GM19468 (cell line): ENCODE measurements at regions not wholly inside any gene's neighbourhood (a gene's known extent, or its start where the extent isn't known, plus 50 kb on each side); places are given as distances from the start of the nearest gene placed in this dataset.

Source experiments
- ATAC-seq: cut with Tn5 transposase; IDR thresholded peaks from one replicate; pipeline ENCODE4 v1.9.1; 2021; ENCODE audit warnings: mild to moderate bottlenecking, moderate library complexity, moderate number of reproducible peaks; ENCODE audit not compliant: unreplicated experiment; ENCODE audit errors: extremely low read depth

DNA sequence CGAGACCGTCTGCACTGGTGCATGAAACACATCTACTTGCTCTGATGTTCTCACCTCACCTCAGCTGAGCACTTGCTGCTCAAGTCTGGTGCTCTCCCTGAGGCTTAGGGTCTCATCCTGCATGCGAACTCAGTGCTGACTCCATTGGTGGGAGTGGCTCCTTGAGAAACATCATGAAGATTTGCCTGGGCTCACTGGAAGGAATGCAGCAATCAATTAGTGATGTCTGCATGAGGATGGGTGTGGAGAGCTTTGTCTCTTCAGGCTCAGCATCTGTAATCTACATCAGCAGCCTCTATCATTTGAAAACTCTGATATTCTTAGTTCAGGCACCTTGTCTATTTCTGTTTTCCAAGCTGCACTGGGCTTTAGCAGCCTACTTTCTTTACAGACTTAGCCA, 204.4 kb downstream of the IRF8 start:
- no peak for ATAC-seq

DNA sequence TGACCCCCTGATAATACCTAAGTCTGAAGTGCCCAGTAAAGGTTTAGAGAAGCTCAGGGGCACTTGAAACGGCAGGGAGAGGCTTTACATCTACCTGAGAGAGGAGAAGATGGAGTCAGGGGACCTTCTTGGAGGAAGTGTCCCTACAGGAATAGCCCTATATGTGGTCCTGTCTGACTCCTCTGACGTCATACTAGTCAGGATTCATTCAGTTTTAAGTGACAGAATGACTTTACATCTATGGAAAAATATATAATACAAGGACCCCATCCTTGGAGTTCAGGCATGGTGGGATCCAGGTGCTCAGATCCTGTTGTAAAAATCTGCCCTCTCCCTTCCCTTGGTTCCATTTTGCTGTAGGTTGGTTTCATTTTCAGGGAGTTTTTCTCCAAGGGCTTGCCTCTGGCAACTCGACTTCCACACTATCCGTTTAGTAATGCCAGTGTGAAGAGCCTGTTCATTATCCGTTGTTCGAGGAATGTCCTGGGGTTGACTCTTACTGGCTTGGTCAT, 205.6 kb downstream of the IRF8 start:
- ATAC-seq, result no peak

DNA sequence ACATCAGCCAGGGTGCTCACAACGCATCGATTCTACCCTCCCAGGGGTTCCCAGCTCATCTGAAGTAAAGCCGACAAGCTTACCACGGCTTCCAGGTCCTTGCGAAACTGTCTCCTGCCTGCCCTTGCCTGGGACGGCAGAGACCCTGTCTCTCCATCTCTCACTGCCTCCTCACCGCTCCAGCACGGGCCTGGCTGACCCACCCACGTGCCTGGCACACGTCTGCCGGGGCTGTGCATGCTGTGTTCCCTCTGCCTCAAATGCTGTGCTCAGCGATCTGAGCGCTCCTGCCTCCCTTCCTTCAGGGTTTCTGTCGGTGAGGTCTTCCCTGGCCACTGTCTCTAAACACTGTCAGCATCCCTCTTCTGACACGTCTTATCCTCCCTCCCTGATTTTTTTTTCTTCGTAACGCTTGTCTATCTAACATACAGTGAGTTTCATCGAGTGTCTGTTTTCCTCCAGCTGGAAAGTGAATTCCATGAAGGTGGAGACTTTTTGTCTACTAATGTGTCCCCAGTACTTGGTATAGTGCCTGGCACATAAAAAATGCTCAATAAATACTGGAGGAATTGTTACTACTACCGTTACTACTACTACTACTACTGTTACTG, 208.4 kb downstream of the IRF8 start:
- no peak for ATAC-seq

DNA sequence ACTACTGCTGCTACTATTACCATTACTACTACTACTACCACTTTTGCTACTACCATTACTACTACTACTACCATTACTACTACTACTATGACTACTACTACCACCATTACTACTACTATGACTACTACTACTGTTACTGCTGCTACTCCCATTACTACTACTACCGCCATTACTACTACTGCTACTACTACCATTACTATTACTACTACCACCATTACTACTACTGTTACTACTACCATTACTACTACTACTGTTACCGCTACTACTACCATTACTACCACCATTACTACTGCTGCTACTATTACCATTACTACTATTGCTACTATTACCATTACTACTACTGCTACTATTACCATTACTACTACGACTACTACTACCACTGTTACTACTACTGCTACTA, 209.1 kb downstream of the IRF8 start:
- ATAC-seq, result no peak

DNA sequence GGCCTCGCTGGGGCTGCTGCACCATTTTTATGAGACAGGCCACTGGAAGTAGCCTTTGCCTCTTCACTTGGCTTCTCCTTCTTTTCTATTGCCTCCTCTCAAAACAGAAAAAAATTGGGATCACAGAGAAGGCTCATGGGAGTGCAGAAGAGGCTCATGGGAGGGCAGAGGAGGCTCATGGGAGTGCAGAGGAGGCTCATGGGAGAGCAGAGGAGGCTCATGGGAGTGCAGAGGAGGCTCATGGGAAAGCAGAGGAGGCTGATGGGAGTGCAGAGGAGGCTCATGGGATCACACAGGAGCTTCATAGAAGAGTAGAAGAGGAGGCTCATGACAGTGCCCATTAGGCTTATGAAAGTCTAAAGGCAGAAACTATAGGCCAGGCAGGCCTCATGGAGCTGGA, 211.2 kb downstream of the IRF8 start:
- no peak for ATAC-seq

DNA sequence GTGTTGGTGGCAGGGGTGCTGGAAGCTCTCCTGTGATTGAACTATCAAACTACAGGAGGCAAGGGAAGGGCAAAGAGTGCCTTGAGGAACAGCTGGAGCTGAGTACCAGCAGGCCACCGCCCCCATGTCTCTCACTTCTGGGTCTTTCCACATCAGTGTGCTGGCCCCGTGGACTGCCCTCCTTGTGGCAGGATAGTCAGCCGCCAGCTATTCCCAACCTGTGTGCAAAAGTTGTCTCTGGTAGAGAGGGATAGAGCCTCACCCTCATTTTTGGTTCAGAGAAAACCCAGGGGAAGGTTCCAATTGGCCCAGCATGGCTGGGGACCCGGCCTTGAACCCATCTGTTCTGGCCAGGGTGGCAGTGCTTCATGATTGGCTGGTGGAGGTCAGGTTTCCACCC, 211.8 kb downstream of the IRF8 start:
- ATAC-seq, result no peak

DNA sequence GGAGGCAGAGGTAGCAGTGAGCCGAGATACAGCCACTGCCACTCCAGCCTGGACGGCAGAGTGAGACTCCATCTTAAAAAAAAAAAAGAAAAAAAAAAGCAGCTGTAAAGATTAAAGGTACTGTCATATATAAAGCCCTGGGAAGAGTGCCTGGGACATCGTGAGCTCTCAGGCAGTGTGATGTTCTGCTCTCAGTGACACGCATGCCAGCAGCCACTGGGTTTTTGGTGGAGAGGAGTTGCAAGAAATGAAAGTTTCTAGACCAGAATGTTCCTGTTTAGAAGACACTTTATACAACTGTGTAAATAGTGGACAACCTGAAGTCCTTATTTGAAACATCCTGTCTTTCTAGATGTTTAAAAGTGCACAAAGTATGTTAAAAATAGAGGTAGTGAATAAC, 213.2 kb downstream of the IRF8 start:
- no peak for ATAC-seq

DNA sequence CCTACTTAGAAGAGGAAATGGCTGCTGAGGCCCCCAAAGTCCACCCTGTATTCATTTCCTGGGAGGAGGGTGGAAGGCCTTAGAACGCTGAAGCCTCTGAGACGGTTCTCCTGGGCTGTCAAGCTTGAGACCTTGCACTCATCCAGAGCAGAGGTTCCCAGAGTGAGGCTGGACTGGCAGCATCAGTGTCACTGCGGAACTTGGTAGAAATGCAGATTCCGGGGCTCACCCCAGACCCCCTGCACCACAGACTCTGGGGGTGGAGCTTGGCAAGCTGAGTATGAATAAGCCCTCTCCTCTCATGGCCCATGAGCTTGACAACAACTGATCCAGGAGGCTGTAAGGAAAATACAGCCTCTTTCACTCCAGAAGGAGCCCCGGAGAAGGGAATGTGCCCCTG, 218.3 kb downstream of the IRF8 start:
- no peak for ATAC-seq

DNA sequence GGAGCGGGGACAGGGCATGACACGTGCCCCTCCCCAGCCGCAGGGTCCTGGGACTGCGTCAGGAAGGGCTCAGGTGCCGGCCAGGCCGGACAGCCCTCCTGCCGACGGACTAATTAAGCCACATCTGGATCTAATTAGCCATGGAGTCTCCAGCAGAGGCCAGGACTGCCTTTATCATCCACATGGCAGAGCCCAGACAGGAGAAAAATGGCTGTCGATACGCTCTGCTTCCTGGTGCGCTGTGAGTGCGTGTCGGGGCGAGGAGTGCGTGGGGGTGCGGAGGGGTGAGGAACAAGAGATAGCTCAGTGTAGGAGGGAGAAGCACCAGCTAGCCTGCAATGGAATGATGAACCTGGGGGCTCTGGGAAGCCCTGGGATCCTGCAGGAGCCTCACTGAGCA, 218.8 kb downstream of the IRF8 start:
- ATAC-seq, result no peak

DNA sequence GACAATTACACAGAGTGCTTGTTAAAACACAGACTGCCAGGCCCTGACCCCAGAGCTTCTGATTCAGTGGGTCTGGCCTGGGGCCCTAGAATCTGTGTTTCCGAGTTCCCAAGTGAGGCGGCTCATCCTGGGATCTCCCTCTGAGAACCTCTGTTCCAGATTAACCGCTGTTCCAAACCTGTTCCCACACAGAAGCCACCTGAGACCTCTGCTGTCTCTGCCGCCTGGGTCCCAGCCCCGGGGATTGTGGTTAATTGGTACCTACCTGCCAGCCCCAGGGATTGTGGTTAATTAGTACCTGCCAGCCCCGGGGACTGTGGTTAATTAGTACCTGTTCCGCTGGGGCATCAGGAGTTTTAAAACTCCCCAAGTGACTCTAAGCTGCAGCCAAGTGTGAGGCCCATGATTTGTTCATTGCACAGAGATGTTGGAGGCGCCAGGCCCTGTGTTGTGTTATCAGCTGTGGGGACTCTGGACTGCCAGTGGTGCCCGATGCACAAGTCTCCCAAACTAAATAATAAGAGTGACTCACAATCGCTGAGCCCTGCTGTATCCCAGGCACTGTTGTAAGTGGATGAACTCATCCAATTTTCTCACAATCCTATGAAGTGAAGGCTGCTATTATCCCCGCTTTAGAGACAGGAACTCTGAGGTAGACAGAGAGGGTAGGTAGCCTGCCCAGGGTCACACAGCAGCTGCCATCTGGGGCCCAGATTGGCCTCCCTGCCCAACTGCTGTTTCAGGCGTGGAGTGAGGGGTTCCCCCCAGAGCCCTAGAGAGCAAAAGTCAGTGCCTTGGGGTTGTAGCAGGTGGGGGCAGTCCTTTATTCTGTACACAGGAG, 219.7 kb downstream of the IRF8 start:
- no peak for ATAC-seq

DNA sequence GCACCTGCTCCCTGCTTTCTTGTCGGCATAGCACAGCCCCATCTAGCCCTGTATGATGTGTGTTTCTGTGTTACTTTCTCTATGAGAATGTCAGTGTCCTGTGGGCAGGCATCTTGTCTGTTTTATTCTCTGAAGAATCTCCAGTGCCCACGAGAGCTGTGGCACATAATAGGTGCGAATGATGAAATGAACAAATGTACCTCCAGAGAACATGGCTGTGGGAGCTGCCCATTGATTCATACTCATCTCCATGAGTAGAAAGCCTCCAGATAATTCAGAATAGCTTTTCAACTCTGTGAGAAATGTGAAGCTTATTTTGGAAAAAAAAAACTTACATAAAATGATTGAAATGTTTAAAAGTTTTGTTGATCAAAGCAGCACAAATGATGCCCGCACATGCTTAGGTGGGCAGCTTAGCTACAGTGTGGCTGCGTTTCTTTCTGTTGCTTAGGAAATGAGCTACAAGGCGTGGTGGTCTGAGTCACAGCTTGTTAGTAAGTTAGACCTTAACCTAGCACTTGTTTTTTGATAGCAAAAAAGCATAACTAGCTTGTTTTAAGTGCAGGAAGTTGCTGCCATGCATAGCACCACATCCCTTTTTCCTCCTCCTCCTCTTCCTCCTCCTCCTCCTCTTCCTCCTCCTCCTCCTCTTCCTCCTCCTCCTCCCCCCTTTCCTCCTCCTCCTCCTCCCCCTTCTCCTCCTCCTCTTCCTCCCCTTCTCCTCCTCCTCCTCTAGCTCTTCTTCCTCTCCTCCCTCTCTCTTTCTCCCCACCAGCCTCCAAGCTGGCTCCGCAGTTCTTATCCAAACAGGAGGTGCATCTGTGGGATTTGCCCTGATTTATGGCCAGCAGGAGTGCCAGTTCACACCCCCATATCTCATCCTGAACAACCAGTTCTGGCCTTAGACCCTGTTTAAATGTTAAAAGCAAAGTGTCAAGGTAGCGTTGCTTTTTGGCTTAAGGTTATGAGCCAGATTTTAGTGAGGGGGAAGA, 221.5 kb downstream of the IRF8 start:
- no peak for ATAC-seq

DNA sequence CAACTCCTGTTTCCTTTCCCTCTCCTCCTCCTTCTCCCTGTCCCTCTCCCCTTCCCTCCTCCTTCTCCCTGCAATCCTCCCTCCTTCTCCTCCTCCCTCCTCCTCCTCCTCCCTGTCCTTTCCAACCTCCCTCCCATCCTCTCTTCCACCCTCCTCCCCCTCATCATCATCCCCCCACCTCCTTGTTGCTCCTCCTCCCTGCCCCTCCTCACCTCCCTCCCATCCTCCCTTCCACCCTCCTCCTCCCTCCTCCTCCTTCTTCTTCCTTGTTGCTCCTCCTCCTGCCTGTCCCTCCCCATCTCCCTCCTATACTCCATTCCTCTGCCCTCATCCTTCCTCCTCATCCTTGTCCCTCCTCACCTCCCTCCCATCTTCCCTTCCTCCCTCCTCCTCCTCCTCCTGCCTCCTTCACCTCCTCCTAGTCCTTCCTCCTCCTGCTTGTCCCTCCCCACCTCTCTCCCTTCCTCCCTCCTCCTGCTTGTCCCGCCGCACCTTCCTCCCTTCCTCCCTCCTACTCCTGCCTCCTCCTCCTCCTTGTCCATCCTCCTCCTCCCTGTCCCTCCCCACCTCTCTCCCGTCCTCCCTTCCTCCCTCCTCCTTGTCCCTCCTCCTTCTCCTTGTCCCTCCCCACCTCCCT, 222.5 kb downstream of the IRF8 start:
- ATAC-seq, result no peak

DNA sequence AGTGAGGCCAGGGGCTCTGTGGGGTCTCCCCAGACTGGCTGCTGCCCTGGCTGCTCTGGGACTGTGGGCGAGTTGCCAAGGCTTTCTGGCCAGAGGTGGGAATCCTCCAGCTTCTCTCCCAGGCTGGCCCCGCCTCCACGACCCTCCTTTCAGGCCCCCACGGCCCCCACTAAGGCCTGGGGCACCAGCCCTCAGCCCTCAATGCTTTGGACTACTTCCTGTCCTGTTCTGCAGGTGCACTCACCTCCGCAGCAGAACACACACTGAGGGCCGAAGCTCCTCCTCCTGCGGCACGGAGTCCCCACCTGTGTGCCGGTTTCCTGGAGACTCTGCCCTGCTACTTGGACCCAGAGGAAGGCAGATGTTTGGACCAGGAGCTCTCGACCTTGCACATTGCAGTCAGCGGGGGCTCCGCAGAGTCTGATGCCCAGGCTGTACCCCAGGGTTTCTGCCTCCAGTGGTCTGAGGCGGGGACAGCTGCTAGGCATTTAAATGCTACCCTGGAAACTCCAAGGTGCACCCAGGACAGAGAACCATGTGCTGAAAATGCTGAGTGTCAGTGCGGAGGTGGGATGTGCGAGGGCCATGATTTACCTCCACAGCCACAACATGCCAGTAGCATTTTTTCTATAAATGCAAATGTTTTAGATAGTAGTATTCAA, 223.8 kb downstream of the IRF8 start:
- ATAC-seq, result no peak

DNA sequence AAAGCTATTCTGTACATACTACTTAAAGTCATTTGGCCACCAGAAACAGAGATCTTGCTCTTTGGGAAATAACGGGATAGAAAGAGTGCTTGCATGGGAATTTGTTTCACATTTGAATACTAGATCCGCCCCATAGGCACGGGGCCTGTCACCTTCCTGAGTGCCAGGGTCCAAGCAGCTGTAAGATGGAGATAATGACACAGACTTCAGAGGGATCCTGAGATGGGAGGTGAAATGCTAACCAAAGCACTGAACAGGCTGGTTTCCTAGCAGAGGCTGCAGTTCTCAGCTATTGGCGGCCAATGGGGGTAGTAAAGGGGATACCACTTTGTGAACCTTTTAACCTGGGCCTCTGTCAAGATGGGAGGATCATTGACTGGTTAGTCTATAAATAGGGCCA, 225.4 kb downstream of the IRF8 start:
- ATAC-seq, result no peak

DNA sequence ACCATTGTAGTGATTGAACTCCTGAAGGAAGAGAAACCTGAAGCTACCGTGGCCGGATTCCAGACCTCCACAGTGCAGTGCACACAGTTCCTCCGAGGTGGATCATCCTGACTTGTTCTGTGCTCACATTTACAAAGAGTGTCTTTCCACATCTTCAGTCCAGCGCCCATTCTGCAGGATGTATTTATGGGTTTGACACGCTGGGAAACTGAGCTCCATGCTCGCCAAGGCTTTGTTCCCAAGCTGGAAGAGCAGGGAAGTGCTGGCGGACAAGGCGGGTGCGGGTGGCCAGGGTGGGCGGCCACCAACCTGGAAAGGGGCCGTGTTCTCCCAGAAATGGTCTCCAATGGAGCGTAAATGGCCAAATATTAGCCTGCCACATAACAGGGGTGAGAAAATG, 227.9 kb downstream of the IRF8 start:
- no peak for ATAC-seq

DNA sequence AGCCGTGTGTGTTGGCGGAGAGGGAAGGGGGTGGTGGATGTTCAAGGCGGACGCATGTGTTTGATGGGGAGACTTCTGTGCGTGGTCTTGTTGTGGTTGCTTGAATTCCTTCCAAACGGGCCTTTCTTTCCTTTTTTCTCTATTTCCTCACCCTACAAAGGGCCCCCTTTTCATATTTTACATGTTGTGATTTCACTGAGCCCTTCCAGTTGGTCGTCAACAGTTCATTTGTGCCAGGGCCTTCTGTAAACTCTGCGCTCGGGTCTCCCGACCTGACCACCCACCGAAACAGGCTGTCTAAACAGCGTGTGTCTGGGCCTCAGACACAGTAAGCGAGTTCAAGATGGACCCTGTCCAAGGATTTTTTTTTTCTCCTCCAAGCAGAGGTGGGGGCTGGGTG, 228.4 kb downstream of the IRF8 start:
- no peak for ATAC-seq

DNA sequence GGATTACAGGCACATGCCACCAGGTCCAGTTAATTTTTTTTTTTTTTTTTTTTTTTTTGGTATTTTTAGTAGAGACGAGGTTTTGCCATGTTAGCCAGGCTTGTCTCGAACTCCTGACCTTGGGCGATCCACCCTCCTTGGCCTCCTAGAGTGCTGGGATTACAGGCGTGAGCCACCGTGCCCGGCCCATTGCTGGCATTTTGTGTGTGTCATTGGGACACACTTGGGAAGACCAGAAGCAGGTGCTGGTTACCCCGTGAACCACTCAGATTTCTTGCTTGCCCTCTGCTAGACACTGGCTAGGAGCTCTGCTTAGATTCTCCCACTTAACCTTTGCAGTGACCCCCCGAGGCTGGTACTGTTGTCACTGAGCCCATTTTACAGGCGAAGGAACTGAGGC, 229.3 kb downstream of the IRF8 start:
- ATAC-seq, result no peak

DNA sequence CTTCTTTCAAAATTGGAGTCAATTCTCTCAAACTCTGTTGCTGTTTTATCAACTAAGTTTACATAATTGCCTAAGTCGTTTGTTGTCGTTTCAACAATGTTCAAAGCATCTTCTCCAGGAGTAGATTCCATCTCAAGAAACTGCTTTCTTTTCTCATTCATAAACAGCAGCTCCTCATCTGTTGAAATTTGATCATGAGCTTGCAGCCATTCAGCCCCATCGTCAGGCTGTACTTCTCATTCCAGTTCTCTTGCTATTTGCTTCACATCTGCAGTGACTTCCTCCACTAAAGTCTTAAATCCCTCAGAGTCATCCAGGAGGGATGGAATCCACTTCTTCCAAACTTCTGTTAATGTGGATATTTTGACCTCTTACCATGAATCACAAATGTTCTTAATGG, 230.6 kb downstream of the IRF8 start:
- ATAC-seq, result no peak

DNA sequence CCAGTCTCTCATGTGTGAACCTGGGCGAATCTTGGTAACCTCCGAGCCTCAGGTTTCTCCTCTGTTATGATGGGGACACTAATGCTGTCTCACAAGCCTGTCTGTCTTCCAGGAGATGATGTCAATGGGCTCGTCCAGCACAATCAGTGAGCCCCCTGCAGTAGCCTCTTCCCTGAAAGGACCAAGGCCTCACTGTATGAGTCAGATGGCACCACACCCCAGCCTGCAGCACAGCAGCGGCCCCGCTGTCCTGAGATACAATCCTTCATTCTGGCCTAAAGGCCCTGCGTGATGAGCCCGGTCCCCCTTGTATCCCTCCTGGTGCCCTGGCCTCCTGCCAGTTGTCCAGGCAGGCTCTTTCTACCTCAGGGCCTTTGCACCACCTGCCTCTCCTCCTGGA, 234.4 kb downstream of the IRF8 start:
- no peak for ATAC-seq
